HL-60 (cell line): ENCODE measurements at regions not wholly inside any gene's neighbourhood (a gene's known extent, or its start where the extent isn't known, plus 50 kb on each side); places are given as distances from the start of the nearest gene placed in this dataset.

ENCODE experiments used
- DNase-seq, 2 experiments: peaks; one replicate each; pipeline ENCODE4 v3.0.0-alpha.2; 2010 to 2020; ENCODE audit warnings: low read depth in 1 of 2, low spot score in 1 of 2
- H3K27ac ChIP-seq: fragments of 250-450 bp; sonication (Bioruptor Pico); replicated peaks from 2 replicates; pipeline ENCODE4 v1.5.1; 2020; ENCODE audit warnings: mild to moderate bottlenecking, moderate library complexity
- H3K27me3 ChIP-seq: fragments of 250-450 bp; sonication (Bioruptor Pico); 2 replicates; pipeline ENCODE4 v1.5.1; 2021; ENCODE audit warnings: mild to moderate bottlenecking, moderate library complexity; ENCODE audit not compliant: insufficient read depth, poor library complexity, severe bottlenecking
- H3K4me3 ChIP-seq: replicated peaks from 2 replicates; pipeline ENCODE4 v1.5.1; 2011; ENCODE audit warnings: mild to moderate bottlenecking, control low read depth, low read length; ENCODE audit not compliant: insufficient read depth
- GABPA ChIP-seq: IDR thresholded peaks from 2 replicates; pipeline ENCODE4 v1.6.1; 2012; ENCODE audit warnings: low read depth
- POLR2AphosphoS5 ChIP-seq: IDR thresholded peaks from 2 replicates; pipeline ENCODE4 v1.6.1; 2012; ENCODE audit warnings: low read depth
- SPI1 ChIP-seq: IDR thresholded peaks from 2 replicates; pipeline ENCODE4 v1.6.1; 2012; ENCODE audit warnings: low read depth, mild to moderate bottlenecking, borderline replicate concordance
- TF ChIP-seq, protein P1 (sequence below): IDR thresholded peaks from one replicate; pipeline ENCODE4 v1.5.1; 2011; ENCODE audit warnings: low read length, control low read depth, inconsistent platforms; ENCODE audit not compliant: insufficient read depth
- TF ChIP-seq, protein P2 (sequence below): IDR thresholded peaks from 2 replicates; pipeline ENCODE4 v1.6.1; 2012; ENCODE audit warnings: low read depth; ENCODE audit not compliant: insufficient replicate concordance

DNA sequence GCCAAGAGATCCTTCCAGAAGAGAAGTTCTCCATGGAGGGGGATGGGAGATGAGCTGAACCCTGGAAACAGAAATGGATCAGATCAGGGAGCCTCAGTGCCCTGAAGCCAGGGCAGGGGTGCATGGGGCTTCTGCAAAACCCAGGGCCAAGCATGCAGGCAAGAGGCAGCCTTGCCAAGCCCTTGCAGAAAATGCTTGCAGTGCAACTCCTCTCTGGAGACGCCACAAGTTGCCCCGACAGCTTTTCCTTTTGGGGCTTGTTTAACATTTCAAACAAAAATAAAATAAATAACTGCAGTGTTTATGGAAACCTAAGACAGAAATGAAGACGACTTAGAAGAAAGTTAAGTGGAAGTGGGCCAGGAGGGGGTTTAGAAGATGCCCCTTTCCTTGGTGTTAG, 177.5 kb upstream of the TNP1 start:
- TF ChIP-seq SPI1 (no peak), GABPA (no peak), POLR2AphosphoS5 (no peak)
- TF ChIP-seq, protein P1, sequence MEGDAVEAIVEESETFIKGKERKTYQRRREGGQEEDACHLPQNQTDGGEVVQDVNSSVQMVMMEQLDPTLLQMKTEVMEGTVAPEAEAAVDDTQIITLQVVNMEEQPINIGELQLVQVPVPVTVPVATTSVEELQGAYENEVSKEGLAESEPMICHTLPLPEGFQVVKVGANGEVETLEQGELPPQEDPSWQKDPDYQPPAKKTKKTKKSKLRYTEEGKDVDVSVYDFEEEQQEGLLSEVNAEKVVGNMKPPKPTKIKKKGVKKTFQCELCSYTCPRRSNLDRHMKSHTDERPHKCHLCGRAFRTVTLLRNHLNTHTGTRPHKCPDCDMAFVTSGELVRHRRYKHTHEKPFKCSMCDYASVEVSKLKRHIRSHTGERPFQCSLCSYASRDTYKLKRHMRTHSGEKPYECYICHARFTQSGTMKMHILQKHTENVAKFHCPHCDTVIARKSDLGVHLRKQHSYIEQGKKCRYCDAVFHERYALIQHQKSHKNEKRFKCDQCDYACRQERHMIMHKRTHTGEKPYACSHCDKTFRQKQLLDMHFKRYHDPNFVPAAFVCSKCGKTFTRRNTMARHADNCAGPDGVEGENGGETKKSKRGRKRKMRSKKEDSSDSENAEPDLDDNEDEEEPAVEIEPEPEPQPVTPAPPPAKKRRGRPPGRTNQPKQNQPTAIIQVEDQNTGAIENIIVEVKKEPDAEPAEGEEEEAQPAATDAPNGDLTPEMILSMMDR = no peak
- TF ChIP-seq, protein P2, sequence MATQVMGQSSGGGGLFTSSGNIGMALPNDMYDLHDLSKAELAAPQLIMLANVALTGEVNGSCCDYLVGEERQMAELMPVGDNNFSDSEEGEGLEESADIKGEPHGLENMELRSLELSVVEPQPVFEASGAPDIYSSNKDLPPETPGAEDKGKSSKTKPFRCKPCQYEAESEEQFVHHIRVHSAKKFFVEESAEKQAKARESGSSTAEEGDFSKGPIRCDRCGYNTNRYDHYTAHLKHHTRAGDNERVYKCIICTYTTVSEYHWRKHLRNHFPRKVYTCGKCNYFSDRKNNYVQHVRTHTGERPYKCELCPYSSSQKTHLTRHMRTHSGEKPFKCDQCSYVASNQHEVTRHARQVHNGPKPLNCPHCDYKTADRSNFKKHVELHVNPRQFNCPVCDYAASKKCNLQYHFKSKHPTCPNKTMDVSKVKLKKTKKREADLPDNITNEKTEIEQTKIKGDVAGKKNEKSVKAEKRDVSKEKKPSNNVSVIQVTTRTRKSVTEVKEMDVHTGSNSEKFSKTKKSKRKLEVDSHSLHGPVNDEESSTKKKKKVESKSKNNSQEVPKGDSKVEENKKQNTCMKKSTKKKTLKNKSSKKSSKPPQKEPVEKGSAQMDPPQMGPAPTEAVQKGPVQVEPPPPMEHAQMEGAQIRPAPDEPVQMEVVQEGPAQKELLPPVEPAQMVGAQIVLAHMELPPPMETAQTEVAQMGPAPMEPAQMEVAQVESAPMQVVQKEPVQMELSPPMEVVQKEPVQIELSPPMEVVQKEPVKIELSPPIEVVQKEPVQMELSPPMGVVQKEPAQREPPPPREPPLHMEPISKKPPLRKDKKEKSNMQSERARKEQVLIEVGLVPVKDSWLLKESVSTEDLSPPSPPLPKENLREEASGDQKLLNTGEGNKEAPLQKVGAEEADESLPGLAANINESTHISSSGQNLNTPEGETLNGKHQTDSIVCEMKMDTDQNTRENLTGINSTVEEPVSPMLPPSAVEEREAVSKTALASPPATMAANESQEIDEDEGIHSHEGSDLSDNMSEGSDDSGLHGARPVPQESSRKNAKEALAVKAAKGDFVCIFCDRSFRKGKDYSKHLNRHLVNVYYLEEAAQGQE = no peak
- no peak overlapping the region for H3K27ac ChIP-seq
- no peak for DNase-seq
- H3K4me3 ChIP-seq = no peak overlapping the region
- no peaks in the 10 kb centered on the region for H3K27me3 ChIP-seq

DNA sequence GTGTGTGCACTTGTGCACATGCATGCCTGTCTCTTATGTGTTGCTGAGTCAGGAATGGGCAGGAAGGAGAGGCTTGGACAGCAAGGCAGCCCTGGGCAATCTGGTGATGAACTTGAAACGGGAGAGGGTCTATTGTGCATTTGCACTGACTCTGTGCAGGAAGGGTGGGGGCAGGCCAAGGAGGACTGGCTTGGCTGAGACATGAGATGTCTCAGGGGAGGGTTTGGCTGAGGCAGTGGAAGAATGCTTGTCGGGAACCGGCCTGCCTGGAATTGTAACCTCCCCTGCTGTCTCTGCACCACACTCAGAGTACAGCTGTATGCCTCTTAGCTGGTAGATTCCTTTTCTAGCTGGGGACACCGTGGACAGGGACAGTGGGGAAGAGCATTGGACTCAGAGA, 176.1 kb upstream of the TNP1 start:
- TF ChIP-seq, protein P1 = no peak
- TF ChIP-seq SPI1 = no peak
- TF ChIP-seq, protein P2 = no peak
- no peak for TF ChIP-seq POLR2AphosphoS5
- TF ChIP-seq GABPA = no peak
- Histone ChIP-seq H3K4me3 (no peak overlapping the region), H3K27me3 (peaks cover 2% of the 10 kb centered on the region), H3K27ac (no peak overlapping the region)
- DNase-seq = no peak

DNA sequence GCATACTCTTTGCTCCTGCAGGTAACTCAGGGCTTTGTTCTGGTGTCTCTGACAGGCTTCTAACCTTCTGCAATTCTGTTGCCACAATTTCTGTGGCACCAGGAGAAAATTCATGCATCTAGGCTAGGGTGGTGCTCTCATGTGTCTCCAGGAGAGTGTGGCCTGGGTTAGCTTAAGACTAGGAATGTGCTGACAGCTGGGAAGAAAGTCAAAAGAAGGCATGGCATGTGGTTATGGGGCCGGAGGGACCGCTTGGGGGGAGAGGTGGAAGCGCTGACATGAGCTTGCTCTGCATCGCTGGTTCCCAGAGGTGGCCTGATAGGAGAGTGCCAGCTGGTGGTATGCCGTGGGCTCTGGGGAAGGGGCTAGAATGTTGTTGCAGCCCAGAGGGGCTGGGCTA, 173.3 kb upstream of the TNP1 start:
- no peak for DNase-seq
- no peak overlapping the region for H3K27ac ChIP-seq
- H3K27me3 ChIP-seq = peaks cover 2% of the 10 kb centered on the region
- TF ChIP-seq SPI1 = no peak
- TF ChIP-seq, protein P2 = no peak
- no peak overlapping the region for H3K4me3 ChIP-seq

DNA sequence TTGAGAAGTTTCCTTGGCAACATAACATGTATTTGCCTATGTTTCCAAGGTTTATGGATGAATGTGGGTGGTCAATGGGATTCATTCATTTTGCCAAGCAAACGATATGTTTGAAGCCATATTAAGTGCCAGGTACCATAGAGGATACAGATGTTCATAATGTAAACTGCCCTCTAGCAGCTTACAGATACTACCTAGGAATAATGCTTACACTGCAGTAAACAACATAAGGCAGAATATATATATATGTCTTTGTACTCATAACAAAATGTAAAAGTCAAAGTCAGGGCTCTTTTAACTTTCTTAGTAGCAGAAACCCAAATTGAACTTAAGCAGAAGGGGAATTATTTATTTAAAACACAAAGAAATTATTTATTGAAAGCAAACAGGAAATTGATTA, 171.6 kb upstream of the TNP1 start:
- no peak overlapping the region for H3K27ac ChIP-seq
- no peak for TF ChIP-seq POLR2AphosphoS5
- TF ChIP-seq SPI1 = no peak
- TF ChIP-seq, protein P2 = no peak
- TF ChIP-seq GABPA = no peak
- TF ChIP-seq, protein P1 = no peak
- no peak overlapping the region for H3K4me3 ChIP-seq
- DNase-seq = no peak
- peaks cover 2% of the 10 kb centered on the region for H3K27me3 ChIP-seq
